GM23248 (cell line): ENCODE measurements at regions not wholly inside any gene's neighbourhood (a gene's known extent, or its start where the extent isn't known, plus 50 kb on each side); places are given as distances from the start of the nearest gene placed in this dataset.

Source experiments
- EZH2 ChIP-seq: fragments of 200-600 bp; sonication (generic); IDR thresholded peaks from 2 replicates; pipeline ENCODE4 v1.6.1; 2018; ENCODE audit warnings: antibody characterized with exemption, mild to moderate bottlenecking; ENCODE audit not compliant: insufficient read depth, poor library complexity, severe bottlenecking
- EZH2phosphoT487 ChIP-seq: fragments of 200-600 bp; sonication (generic); IDR thresholded peaks from 2 replicates; pipeline ENCODE4 v1.6.1; 2018; ENCODE audit warnings: antibody characterized with exemption, moderate library complexity, mild to moderate bottlenecking, low read depth; ENCODE audit not compliant: insufficient read depth

- TF ChIP-seq EZH2 (no peak), EZH2phosphoT487 (no peak)
These were observed 329.6 kb upstream of the RSPO3 start for GRCh38 chr6:126788861-126789365.
